ENCODE measurements at regions not wholly inside any gene's neighbourhood (a gene's known extent, or its start where the extent isn't known, plus 50 kb on each side); places are given as distances from the start of the nearest gene placed in this dataset.
"Not testable (repeated sequence)": the region's sequence is repeated elsewhere in the genome, so short reads cannot be mapped to it uniquely, and the experiment has no call there.

DNA sequence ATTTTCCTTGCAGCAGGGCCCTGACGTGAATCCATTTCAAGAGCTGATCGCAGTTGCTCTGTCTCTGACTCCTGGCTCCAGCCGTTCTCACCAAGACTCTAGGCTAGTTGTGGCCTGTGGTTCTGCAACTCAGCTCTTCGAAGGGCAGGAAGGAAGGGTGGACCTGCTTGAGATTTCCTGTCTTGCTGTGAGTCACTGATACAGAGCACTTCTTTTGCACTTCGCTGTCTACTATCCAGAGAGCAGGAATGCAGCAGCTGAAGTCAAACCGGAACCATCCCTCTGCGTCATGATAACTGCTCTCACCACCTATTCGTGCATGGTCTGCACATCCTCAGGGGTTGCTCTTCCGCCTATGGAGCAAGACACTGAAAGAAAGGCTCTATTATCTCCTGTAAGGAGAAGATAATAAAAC, 59.7 kb downstream of the RAP2B start:
- ChIA-PET POLR2A (interaction anchor here (0.6 to 1.7 kb wide), 5 partner anchors 61 to 404 kb away, joined by 3 to 16 read pairs (median 3); partner anchors contain the start of gene RAP2B), CTCF (interaction anchor here (0.7 to 2.1 kb wide), 7 partner anchors 13 to 543 kb away, joined by 3 to 6 read pairs (median 3); no protein-coding TSS in a partner anchor)
- Mint-ChIP-seq H3K9me3 (no peaks in the 10 kb centered on the region), H3K4me1 (ENCODE audit: low read depth) (peaks cover 54% of the 10 kb centered on the region), H3K27me3 (no peaks in the 10 kb centered on the region), H3K4me3 (peak overlapping the region; percentile 72), H3K36me3 (no peaks in the 10 kb centered on the region), H3K27ac (peak overlapping the region; percentile 90)
- peak; percentile 81 for DNase-seq
- intact Hi-C loops (cut with micrococcal nuclease): loop anchor here (1.0 to 5.0 kb wide), 7 partner anchors 23 to 405 kb away; no protein-coding TSS in a partner anchor

DNA sequence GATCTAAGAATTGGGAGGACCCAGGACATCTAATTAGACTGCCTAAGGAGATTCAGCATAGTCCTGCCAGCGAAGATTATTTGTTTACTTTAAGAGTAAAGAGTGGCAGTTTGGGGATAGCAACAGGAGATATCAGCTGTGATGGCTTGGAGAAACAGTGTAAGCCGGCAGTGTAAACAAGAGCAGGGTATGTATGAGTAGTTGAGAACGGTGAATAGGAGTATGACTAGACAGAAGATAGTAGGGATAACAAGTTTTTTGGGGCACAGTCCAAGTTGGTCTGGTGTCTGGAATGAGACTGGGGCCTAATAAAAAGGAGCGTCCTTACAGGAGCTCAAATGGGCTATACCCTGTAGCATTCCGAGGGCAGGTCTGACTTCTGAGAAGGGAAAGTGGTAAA, 64.9 kb downstream of the RAP2B start:
- CTCF ChIA-PET, DNase-seq: not testable (repeated sequence)

DNA sequence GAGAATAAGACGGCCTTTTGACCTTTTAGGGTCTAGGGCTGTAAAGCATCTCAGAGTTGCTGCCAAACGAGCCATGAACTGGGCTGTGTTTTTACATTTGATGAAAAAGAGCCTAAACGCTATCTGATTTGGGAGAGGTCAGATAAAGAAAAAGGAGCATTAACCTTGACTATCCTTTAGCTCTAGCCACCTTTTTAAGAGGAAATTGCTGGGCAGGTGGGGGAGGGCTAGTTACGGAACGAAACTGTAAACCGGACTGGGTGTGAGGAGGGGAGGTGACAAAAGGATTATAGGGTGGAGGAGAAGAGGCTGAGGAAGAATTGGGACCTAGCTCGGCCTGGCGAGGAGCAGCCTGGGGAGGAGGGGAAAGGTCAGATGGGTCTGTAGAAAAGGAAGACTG, 68.4 kb downstream of the RAP2B start:
- H3K9me3 Mint-ChIP-seq; intact Hi-C loops (cut with micrococcal nuclease); POLR2A ChIA-PET; H3K27ac Mint-ChIP-seq; DNase-seq; H3K27me3 Mint-ChIP-seq; CTCF ChIA-PET; H3K4me3 Mint-ChIP-seq; H3K36me3 Mint-ChIP-seq: not testable (repeated sequence)
- H3K4me1 Mint-ChIP-seq (ENCODE audit: low read depth): peaks cover 11% of the 10 kb centered on the region

More for the DNA sequence above, 64.9 kb downstream of the RAP2B start:
- H3K4me3 Mint-ChIP-seq; H3K36me3 Mint-ChIP-seq; intact Hi-C loops (cut with micrococcal nuclease); H3K9me3 Mint-ChIP-seq; POLR2A ChIA-PET; H3K27ac Mint-ChIP-seq; H3K27me3 Mint-ChIP-seq: not testable (repeated sequence)
- peaks cover 17% of the 10 kb centered on the region for H3K4me1 Mint-ChIP-seq (ENCODE audit: low read depth)

- H3K36me3 Mint-ChIP-seq; POLR2A ChIA-PET; intact Hi-C loops (cut with micrococcal nuclease); CTCF ChIA-PET; DNase-seq; H3K9me3 Mint-ChIP-seq; H3K27me3 Mint-ChIP-seq; H3K4me3 Mint-ChIP-seq; H3K27ac Mint-ChIP-seq: not testable (repeated sequence)
- H3K4me1 Mint-ChIP-seq (ENCODE audit: low read depth): peaks cover 11% of the 10 kb centered on the region
Measured at GRCh38 chr3:153231245-153231644, 69.2 kb downstream of the RAP2B start.

DNA sequence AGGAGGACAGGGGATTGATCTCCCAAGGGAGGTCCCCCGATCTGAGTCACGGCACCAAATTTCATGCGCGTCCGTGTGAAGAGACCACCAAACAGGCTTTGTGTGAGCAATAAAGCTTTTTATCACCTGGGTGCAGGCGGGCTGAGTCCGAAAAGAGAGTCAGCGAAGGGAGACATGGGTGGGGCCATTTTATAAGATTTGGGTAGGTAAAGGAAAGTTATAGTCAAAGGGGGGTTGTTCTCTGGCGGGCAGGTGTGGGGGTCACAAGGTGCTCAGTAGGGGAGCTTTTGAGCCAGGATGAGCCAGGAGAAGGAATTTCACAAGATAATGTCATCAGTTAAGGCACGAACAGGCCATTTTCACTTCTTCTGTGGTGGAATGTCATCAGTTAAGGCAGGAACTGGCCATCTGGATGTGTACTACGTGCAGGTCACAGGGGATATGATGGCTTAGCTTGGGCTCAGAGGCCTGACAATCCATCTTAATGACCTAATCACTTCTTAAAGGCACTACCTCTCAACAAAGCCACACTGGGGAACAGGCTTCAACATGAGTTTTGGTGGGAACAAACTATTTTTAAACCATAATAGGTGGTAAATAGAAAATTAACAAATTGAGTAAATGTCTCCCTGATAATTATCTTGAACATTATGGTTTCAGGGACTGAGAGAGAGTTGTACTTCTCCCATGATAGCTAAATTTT, 70.2 kb downstream of the RAP2B start:
- H3K27me3 Mint-ChIP-seq; H3K36me3 Mint-ChIP-seq; DNase-seq; CTCF ChIA-PET; H3K27ac Mint-ChIP-seq; H3K9me3 Mint-ChIP-seq; POLR2A ChIA-PET; H3K4me3 Mint-ChIP-seq; intact Hi-C loops (cut with micrococcal nuclease): not testable (repeated sequence)
- H3K4me1 Mint-ChIP-seq (ENCODE audit: low read depth): peaks cover 11% of the 10 kb centered on the region

GRCh38 chr3:153232851-153233271, 70.8 kb downstream of the RAP2B start:
- intact Hi-C loops (cut with micrococcal nuclease): no loop called here
- ChIA-PET CTCF (no interaction called here), POLR2A (no interaction called here)
- DNase-seq: no peak
- no peaks in the 10 kb centered on the region for H3K36me3 Mint-ChIP-seq
- no peak overlapping the region for H3K4me3 Mint-ChIP-seq
- no peaks in the 10 kb centered on the region for H3K9me3 Mint-ChIP-seq
- H3K27ac Mint-ChIP-seq: no peak overlapping the region
- H3K27me3 Mint-ChIP-seq: no peaks in the 10 kb centered on the region
- H3K4me1 Mint-ChIP-seq (ENCODE audit: low read depth): peaks cover 11% of the 10 kb centered on the region

DNA sequence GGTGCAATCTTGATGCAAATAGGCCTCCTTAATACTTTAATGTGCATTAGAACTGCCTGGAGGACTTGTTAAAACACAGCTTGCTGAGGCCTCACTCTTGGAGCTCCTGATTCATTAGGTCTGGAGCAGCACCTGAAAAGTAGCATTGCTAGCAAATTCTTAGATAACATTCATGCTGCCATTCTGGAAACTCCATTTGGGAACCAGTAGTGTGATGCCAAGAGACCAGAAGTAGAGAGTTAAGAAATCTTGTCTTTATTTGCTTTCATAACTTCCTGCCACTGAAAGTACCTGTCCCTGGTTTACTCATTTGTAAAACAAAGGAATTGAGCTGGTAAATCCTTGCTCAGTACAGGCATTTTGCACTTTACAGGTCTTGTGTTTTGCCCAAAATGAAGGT, 72.0 kb downstream of the RAP2B start:
- no peaks in the 10 kb centered on the region for H3K36me3 Mint-ChIP-seq
- ChIA-PET CTCF (no interaction called here), POLR2A (no interaction called here)
- no peak overlapping the region for H3K4me3 Mint-ChIP-seq
- H3K27me3 Mint-ChIP-seq: no peaks in the 10 kb centered on the region
- no peak for DNase-seq
- intact Hi-C loops (cut with micrococcal nuclease): no loop called here
- H3K27ac Mint-ChIP-seq: no peak overlapping the region
- no peaks in the 10 kb centered on the region for H3K9me3 Mint-ChIP-seq
- peaks cover 11% of the 10 kb centered on the region for H3K4me1 Mint-ChIP-seq (ENCODE audit: low read depth)

DNA sequence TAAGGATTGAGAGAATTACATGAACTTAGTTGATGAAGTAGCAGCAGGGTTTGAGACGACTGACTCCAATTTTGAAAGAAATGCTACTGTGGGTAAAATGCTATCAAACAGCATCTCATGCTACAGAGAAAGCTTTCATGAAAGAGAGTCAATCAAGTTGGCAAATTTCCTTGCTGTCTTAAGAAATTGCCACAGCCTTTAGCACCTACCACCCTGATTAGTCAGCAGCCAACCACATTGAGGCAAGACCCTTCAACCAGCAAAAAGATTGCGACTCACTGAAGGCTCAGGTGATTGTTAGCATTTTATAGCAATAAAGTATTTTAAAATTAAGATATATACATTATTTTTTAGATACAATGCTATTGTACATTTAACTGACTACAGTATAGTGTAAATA, 80.9 kb downstream of the RAP2B start:
- ChIA-PET CTCF (interaction anchor here (0.7 kb wide), 1 partner anchor 843 kb away, joined by 4 read pairs; no protein-coding TSS in a partner anchor), POLR2A (no interaction called here)
- Mint-ChIP-seq H3K27ac (no peak overlapping the region), H3K36me3 (peaks cover 3% of the 10 kb centered on the region), H3K9me3 (peaks cover 5% of the 10 kb centered on the region), H3K4me3 (no peak overlapping the region), H3K4me1 (ENCODE audit: low read depth) (peaks cover 8% of the 10 kb centered on the region), H3K27me3 (no peaks in the 10 kb centered on the region)
- intact Hi-C loops (cut with micrococcal nuclease): no loop called here
- DNase-seq: no peak

DNA sequence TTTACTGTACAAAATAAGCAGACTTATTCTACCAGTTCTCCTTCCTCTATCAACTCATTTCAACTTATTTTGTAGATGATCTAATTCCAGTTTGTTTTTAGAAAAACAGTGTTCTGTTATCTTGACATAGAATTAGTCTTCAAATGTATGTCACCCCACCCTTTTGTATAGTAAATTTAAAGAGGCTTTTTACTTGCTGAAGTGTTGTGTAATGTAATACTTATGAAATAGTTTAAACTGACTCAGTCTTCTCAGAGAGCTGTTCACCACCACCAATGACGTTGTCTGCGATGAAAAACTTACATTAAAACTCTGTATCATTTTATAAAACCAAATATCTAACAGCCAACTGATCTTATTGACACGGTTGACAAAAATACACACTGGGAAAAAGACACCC, 82.9 kb downstream of the RAP2B start:
- DNase-seq: no peak
- Mint-ChIP-seq H3K36me3 (peaks cover 3% of the 10 kb centered on the region), H3K27ac (no peak overlapping the region), H3K27me3 (no peaks in the 10 kb centered on the region), H3K4me3 (no peak overlapping the region), H3K4me1 (ENCODE audit: low read depth) (peaks cover 15% of the 10 kb centered on the region), H3K9me3 (peaks cover 3% of the 10 kb centered on the region)
- ChIA-PET CTCF (no interaction called here), POLR2A (no interaction called here)
- intact Hi-C loops (cut with micrococcal nuclease): loop anchor here (2.0 kb wide), 1 partner anchor 22 kb away; no protein-coding TSS in a partner anchor

- Mint-ChIP-seq H3K36me3 (peaks cover 3% of the 10 kb centered on the region), H3K27me3 (no peaks in the 10 kb centered on the region), H3K9me3 (peaks cover 3% of the 10 kb centered on the region), H3K4me3 (no peak overlapping the region), H3K4me1 (ENCODE audit: low read depth) (peaks cover 17% of the 10 kb centered on the region), H3K27ac (no peak overlapping the region)
- no peak for DNase-seq
- POLR2A ChIA-PET: no interaction called here
- intact Hi-C loops (cut with micrococcal nuclease): loop anchor here (2.0 kb wide), 1 partner anchor 23 kb away; no protein-coding TSS in a partner anchor
- CTCF ChIA-PET: no interaction called here
Measured at GRCh38 chr3:153245661-153246060, 83.6 kb downstream of the RAP2B start.

- Mint-ChIP-seq H3K9me3 (peaks cover 3% of the 10 kb centered on the region), H3K4me3 (no peak overlapping the region), H3K36me3 (peaks cover 3% of the 10 kb centered on the region), H3K4me1 (ENCODE audit: low read depth) (peaks cover 18% of the 10 kb centered on the region), H3K27ac (no peak overlapping the region), H3K27me3 (no peaks in the 10 kb centered on the region)
- ChIA-PET CTCF (no interaction called here), POLR2A (no interaction called here)
- no peak for DNase-seq
- intact Hi-C loops (cut with micrococcal nuclease): no loop called here
Measured at GRCh38 chr3:153246331-153246730, 84.3 kb downstream of the RAP2B start.

DNA sequence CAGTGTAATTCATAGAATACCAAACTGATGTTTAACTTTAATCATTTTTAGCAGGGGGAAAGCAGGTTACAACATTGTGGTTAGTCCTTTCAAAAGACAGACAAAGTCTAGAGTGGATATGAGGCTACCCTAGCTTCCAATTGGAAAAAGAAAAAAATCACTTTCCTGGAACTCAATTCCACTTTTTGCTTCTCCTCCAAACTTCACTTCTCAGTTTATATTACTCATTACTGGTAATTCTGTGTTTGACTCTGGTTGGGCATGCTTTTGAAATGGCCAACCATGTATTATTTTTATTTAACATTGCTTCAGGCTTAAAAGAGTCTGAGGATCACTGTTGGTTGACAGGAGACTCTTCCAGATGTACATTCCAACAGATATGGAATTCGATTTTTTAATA, 84.8 kb downstream of the RAP2B start:
- no peak overlapping the region for H3K4me3 Mint-ChIP-seq
- peaks cover 18% of the 10 kb centered on the region for H3K4me1 Mint-ChIP-seq (ENCODE audit: low read depth)
- intact Hi-C loops (cut with micrococcal nuclease): no loop called here
- DNase-seq: no peak
- H3K27me3 Mint-ChIP-seq: no peaks in the 10 kb centered on the region
- H3K9me3 Mint-ChIP-seq: peaks cover 3% of the 10 kb centered on the region
- CTCF ChIA-PET: interaction anchor here (1.8 kb wide), 1 partner anchor 10 kb away, joined by 5 read pairs; no protein-coding TSS in a partner anchor
- H3K27ac Mint-ChIP-seq: no peak overlapping the region
- H3K36me3 Mint-ChIP-seq: peaks cover 3% of the 10 kb centered on the region
- POLR2A ChIA-PET: no interaction called here

Measured in activated CD4-positive, alpha-beta memory T cell treated with anti-CD3 and anti-CD28 coated beads for 36 hours (primary cell).